ENCODE measurements at regions not wholly inside any gene's neighbourhood (a gene's known extent, or its start where the extent isn't known, plus 50 kb on each side); places are given as distances from the start of the nearest gene placed in this dataset.

DNA sequence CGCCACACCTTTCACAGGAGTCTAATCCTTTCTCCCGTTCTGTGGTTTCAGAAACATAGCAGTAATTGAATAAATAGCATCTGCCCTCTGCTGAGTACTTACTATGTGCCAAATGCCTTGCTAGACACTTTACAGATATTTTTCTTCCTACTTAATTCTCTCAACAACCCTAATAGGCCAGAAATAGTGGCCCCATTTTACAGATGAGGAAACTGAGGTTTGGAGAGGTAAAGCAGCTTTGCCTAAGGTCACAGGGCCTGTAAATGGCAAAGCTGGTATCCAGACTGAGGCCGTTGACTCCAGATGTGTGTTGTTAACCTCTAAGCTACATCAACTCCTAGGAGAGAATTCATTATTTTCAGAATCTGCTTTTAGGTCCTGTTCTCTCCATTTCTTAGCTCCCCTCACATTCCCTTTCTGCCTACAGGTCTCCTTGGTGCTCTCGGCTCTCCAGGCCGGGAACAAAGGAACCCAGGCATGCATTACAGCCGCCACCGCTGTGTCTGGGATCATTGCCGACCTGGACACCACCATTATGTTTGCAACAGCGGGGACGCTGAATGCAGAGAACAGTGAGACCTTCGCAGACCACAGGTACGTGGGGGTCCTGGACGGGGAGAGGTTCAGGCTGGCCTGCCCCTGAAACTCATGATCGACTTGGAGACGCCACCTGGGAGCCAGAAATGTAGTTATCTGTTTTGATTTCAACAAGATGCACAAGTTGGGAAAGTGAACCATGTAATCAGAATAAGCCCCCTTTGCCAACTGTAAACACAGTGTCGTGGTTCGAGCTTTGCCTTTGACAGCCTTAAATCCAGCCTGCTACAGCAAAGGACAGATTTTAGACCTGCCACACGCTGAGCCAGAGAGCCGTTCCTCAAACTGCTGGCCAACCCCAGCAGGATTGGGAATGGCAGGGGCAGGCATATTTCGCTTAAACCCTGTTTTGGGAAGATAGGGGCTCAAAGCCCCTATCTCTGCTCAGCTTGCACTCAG lies 246.5 kb upstream of the TPM1 start:
- Histone ChIP-seq H3K4me1 (ENCODE audit: insufficient read depth) (peaks cover 12% of the 10 kb centered on the region), H3K79me2 (no peaks in the 10 kb centered on the region), H3K27ac (no peak overlapping the region), H3K27me3 (no peaks in the 10 kb centered on the region), H3K4me3 (no peak overlapping the region), H4K20me1 (ENCODE audit: insufficient read depth, poor library complexity, severe bottlenecking) (no peaks in the 10 kb centered on the region), H3K36me3 (replicated peaks; ENCODE audit: insufficient read depth, low read depth) (no peaks in the 10 kb centered on the region), H3K9me3 (ENCODE audit: low read depth) (no peaks in the 10 kb centered on the region), H2AFZ (no peak overlapping the region), H3K4me2 (no peak overlapping the region), H3K9me2 (replicated peaks; ENCODE audit: insufficient read depth) (no peaks in the 10 kb centered on the region)
- DNase-seq (ENCODE audit: low spot score): no peak
- 87% methylated on average over 20 of the region's 20 CpGs for WGBS (ENCODE audit: low lambda C conversion rate, missing lambda C conversion rate)
- TF ChIP-seq EZH2 (IDR thresholded peaks at IDR 0.05; ENCODE audit: borderline replicate concordance) (no peak), EZH2phosphoT487 (IDR thresholded peaks at IDR 0.05; ENCODE audit: low read depth, severe bottlenecking, unreplicated experiment) (no peak)
- TF ChIP-seq, protein P1, sequence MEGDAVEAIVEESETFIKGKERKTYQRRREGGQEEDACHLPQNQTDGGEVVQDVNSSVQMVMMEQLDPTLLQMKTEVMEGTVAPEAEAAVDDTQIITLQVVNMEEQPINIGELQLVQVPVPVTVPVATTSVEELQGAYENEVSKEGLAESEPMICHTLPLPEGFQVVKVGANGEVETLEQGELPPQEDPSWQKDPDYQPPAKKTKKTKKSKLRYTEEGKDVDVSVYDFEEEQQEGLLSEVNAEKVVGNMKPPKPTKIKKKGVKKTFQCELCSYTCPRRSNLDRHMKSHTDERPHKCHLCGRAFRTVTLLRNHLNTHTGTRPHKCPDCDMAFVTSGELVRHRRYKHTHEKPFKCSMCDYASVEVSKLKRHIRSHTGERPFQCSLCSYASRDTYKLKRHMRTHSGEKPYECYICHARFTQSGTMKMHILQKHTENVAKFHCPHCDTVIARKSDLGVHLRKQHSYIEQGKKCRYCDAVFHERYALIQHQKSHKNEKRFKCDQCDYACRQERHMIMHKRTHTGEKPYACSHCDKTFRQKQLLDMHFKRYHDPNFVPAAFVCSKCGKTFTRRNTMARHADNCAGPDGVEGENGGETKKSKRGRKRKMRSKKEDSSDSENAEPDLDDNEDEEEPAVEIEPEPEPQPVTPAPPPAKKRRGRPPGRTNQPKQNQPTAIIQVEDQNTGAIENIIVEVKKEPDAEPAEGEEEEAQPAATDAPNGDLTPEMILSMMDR (IDR thresholded peaks at IDR 0.05; ENCODE audit: poor library complexity): no peak

DNA sequence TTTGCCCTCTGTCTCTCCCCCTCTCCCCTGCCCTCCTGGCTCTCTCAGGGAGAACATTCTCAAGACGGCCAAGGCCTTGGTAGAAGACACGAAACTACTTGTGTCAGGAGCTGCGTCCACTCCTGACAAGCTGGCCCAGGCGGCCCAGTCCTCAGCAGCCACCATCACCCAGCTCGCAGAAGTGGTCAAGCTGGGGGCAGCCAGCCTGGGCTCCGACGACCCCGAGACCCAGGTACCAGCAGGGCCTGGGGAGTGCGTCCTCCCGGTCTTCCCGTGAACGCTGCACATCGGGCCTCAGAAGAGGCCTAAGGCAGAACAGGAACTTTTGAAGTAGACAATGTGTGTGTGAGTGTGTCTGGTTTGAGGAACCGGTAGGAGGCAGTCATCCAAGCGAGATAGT lies 245.4 kb upstream of the TPM1 start:
- H3K79me2 ChIP-seq: no peaks in the 10 kb centered on the region
- no peak overlapping the region for H3K27ac ChIP-seq
- no peak for DNase-seq (ENCODE audit: low spot score)
- no peak overlapping the region for H3K4me2 ChIP-seq
- H4K20me1 ChIP-seq (ENCODE audit: insufficient read depth, poor library complexity, severe bottlenecking): no peaks in the 10 kb centered on the region
- H3K4me1 ChIP-seq (ENCODE audit: insufficient read depth): peaks cover 12% of the 10 kb centered on the region
- WGBS (ENCODE audit: low lambda C conversion rate, missing lambda C conversion rate): 96% methylated on average over 15 of the region's 15 CpGs
- H3K9me3 ChIP-seq (ENCODE audit: low read depth): no peaks in the 10 kb centered on the region
- no peaks in the 10 kb centered on the region for H3K36me3 ChIP-seq (replicated peaks; ENCODE audit: insufficient read depth, low read depth)
- H3K4me3 ChIP-seq: no peak overlapping the region
- no peaks in the 10 kb centered on the region for H3K9me2 ChIP-seq (replicated peaks; ENCODE audit: insufficient read depth)
- no peak overlapping the region for H2AFZ ChIP-seq
- H3K27me3 ChIP-seq: no peaks in the 10 kb centered on the region
- TF ChIP-seq EZH2phosphoT487 (IDR thresholded peaks at IDR 0.05; ENCODE audit: low read depth, severe bottlenecking, unreplicated experiment): no peak
- TF ChIP-seq, protein P1 (IDR thresholded peaks at IDR 0.05; ENCODE audit: poor library complexity): no peak
- no peak for TF ChIP-seq EZH2 (IDR thresholded peaks at IDR 0.05; ENCODE audit: borderline replicate concordance)

DNA sequence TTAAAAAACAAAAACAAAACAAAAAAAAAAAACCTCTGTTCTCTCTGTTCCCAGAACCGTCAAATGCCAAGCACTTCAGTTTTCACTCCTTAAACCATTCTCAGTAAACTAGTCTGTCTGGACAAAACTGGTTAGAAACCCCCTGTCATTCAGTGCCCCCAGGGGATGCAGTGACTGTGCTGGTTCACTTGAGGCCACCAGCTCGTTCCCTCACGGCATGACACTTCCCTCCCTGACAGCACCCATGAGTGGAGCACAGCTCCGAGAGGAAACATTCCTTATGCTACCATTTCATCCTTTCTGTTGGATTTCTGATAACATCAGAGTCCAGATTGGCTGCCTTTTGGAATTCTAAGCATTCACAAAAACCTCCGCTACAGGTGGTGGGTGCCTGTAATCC lies 244.0 kb upstream of the TPM1 start:
- WGBS (ENCODE audit: low lambda C conversion rate, missing lambda C conversion rate): 86% methylated on average over 5 of the region's 5 CpGs
- no peaks in the 10 kb centered on the region for H3K36me3 ChIP-seq (replicated peaks; ENCODE audit: insufficient read depth, low read depth)

More for the DNA sequence above, 244.0 kb upstream of the TPM1 start:
- TF ChIP-seq, protein P1 (IDR thresholded peaks at IDR 0.05; ENCODE audit: poor library complexity): no peak
- no peak for TF ChIP-seq EZH2 (IDR thresholded peaks at IDR 0.05; ENCODE audit: borderline replicate concordance)
- TF ChIP-seq EZH2phosphoT487 (IDR thresholded peaks at IDR 0.05; ENCODE audit: low read depth, severe bottlenecking, unreplicated experiment): no peak
- Histone ChIP-seq H4K20me1 (ENCODE audit: insufficient read depth, poor library complexity, severe bottlenecking) (no peaks in the 10 kb centered on the region), H3K9me3 (ENCODE audit: low read depth) (no peaks in the 10 kb centered on the region), H3K9me2 (replicated peaks; ENCODE audit: insufficient read depth) (no peaks in the 10 kb centered on the region), H3K4me1 (ENCODE audit: insufficient read depth) (peaks cover 5% of the 10 kb centered on the region), H3K4me2 (no peak overlapping the region), H2AFZ (no peak overlapping the region), H3K79me2 (no peaks in the 10 kb centered on the region), H3K27ac (no peak overlapping the region), H3K4me3 (no peak overlapping the region), H3K27me3 (no peaks in the 10 kb centered on the region)
- DNase-seq (ENCODE audit: low spot score): no peak
